Pulmonary artery endothelial cell (primary cell): ENCODE measurements at regions not wholly inside any gene's neighbourhood (a gene's known extent, or its start where the extent isn't known, plus 50 kb on each side); places are given as distances from the start of the nearest gene placed in this dataset.

Experiments used
- DNase-seq: peaks from one replicate; pipeline ENCODE4 v3.0.0-alpha.2; 2011; ENCODE audit warnings: low read depth, low spot score

DNA sequence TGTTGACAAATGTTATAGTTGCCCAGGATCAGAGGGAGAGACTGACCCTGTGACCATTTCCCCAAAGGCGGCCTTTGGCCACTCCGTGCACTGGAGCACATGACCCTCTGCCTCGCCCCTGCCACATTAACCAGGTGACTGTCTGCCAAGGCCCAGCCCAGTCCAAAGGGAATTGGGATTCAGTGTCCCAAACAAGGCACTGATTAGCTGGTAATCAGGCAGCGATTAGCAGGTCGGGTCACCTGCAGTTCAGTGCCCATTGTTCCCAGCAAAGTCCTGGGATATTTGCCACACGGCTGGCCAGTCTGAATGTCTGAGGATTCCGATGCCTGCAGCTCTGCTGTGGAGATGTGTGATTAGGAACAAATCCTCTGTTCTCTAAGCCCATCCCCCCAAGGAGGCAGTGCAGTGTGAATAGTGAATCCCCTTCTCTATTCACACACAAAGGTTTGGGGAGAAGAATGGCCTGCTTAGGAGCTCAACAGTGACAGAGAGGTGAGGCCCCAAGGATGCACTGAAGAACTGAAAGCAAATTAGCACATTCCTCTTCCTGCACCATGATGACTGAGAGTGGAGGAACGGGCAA is 123.1 kb upstream of the MAF start:
- DNase-seq: no peak

DNA sequence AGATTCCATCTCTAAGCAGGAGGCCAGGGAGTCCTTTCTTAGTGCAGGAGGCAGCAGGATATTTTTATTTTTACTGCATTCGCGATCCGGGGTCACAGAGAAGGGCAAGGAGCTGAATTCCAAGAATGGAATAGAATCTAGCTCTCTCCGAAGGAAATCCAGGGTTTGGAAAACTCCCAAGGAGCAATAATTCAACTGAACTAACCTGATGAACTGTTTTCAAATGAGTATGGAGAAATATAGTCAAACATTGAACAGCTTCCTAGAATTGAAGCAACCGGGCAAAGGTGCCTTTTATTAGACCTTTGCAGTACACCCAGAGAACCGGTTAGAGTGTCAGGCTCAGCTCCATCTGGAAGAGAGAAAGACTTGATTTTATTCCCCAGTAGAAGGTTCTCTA is 120.7 kb upstream of the MAF start:
- no peak for DNase-seq

DNA sequence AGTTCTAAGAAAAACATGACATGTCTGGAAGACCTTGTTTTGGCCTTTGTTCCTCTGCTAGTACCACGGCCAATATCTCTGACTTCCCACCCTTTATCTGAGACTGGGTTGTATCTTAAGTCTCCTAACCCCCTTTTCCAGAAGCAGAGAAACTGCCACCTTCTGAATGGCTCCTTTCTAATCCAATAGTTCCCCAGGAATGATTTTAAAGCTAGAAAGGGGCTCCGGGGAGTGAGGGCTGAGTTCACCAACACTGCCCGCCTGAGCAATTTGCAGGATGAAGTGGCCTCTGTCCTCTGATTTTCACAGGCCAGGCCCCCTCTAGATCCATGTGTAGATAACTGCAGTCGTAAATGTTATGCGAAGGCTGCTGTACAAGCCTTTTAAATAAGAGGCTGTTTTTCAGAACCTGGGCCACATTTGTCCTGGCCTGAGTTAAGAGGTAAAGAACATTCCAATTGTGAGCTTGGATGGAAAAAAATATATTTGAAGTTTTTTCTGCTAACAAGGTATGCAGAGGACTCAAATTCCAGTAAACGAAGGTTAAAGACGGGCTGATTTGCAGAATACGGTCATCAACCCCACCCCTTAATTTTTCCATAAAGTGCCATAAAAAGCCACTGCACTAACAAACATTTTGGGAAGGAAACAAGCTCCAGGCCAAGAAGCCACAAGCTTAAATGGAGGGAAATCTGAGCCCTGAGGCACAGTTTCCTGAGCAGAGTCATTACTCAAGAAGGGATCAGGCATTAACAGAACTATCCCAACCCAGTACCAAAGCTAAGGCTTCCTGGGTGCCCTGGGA is 117.0 kb upstream of the MAF start:
- DNase-seq: no peak

DNA sequence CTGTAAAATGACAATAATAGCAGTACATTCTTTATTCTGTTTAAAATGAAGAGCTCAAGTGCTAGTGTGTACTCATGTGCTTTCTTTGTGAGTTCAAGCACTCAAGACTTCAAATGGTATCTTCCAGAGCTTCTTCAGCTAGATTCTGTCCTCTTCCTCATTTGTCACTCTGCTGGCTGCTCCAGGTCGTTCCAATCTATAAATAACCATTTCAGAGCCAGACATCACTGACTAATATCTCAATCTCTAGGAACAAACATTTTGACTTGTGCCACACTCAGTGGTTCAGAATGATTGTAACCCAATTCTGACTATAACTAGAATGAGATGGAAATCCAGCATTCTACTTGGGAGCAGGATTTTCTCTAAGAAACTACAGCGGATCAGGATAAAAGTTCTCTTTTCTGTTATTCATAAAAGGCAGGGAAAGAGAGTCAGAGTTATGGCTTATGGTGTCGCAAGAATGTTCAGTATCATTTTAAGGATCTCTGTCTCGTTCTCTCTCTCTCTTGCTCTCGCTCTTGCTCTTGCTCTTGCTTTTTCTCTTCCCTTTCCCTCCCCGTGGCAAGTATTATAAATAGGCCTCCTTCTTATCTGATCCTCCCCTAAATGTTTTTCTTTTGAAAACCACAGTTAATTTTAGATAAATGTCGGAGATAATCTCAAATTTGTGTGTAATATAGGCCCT is 116.3 kb upstream of the MAF start:
- DNase-seq: no peak

GRCh38 chr16:79715061-79715460 is 114.5 kb upstream of the MAF start:
- DNase-seq: no peak

- no peak for DNase-seq
Measured at GRCh38 chr16:79714440-79714839, 113.9 kb upstream of the MAF start.

DNA sequence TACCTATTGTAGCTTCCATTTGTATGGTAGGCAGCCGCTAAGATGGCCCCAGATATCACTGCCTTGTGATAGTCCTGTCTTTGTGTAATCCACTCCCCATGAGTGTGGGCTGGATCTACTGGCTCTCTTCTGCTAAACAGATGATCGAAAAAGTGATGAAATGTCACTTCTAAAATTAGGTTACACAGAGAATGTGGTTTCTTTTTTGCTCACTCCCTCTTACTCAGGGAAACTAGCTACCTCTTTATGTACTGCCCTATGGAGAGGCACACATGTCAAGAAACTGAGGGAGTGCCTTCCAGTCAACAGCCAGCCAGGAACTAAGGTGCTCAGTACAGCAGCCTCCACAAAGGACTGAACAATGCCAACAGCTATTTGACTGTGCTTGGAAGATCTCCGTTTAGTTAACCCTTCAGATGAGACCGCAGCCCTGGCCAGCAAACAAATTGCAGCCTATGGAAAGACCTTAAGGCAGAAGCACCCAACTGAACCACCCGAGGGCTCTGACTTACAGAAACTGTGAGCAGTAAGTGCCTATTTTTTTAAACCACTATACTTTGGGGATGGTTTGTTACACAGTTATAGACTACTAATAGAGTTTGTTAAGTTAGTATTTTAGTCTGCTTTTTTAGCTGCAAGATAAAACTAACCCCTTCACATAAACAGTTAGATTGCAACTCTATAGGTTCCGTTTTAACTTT is 113.2 kb upstream of the MAF start:
- DNase-seq: no peak

DNA sequence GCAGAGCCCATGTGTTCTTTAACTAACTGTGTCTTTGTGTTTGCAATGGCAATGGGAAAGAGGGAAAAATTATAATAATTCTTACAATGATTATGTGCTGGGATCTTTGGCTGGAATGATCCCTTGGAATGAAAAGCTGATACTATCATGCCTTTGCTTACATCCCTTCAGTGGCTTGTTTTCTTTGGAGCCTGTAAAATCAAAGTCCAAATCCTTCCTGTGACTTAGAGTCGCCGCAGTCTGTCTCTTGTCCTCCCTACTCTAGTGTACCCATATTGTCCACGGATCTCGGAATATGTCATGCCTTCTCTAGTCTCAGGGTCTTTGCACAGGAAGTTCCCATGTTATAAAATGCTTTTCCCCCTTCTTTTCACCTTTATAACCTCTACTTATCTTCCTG is 111.7 kb upstream of the MAF start:
- DNase-seq: no peak

DNA sequence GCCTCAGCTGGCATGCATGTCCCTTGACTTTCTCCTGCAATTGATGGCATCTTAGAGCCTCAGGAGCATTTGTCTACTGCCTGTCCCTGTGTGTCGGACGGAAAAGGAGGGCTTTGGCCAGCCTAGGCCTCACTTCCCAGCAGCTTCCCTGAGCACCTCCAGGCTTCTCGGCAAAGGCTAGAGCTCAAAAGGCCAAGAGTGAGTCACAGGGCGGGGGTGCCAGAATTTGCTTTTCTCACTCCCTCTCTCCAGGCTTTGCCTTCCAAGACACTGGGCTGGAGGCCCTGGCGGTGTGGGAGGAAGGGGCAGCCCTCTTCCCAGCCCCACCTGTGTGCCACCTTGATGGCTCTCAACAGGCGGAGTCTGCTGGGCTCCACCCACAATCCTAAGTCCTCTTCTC is 107.3 kb upstream of the MAF start:
- DNase-seq: no peak

DNA sequence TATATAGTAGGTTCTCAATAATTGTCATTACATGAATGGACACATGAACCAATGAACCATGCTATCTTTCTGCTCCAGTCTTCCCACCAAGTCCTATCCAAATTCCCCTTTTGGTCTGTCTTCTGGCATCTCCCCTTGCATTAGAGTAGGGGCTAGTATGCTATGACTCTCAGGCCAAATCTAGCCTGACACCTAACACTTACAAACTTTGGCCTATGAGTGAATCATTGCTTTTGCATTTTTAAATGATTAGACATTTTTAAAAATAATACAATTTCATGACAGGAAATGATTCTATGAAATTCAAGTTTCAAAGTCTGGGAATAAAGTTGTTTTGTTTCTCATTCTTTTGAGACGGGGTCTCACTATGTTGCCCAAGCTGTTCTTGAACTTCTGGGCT is 102.5 kb upstream of the MAF start:
- no peak for DNase-seq

DNA sequence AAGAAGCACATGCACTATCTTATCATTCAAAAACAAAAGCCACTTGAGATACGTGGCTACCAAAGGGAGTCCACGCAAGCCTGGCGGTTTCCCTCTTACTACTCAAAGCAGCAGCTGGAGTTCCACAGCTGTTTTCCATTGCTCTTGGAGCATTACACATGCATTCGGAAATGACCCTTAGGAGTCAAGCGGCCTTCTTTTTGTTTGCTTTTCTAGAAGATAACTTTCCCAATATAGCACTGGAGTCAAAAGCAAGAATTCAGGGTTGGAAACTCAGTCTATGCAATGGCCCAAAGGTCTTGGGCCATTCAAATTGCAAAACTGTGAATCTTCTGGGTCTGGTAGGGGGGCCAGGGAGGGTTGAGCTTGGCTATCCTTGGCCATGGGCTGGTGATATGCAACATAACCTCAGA is 97.8 kb upstream of the MAF start:
- DNase-seq: no peak

GRCh38 chr16:79697562-79698112 is 97.1 kb upstream of the MAF start:
- no peak for DNase-seq

DNA sequence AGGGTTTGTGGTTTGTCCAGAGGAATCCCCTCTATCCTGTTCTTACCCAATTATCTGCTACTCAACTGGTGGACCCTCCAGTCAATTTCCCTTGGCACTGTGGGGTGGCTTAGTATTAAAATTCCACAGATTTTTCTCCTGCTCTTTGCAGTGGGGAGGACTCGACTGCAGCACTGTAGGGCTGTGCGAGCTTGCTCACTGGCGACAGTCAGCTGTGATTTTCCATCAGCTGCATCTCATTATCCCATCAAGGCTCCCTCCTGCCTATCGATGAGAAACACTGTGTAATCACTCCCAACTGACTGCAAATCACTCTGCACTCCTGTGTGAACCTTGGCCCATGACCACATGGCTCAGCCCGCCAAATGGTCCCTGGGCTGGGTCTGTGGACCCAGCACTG is 90.5 kb upstream of the MAF start:
- no peak for DNase-seq

- no peak for DNase-seq
Measured at GRCh38 chr16:79690159-79690558, 89.6 kb upstream of the MAF start.

- DNase-seq: no peak
Measured at GRCh38 chr16:79687249-79688130, 87.0 kb upstream of the MAF start.

- DNase-seq: no peak
Measured at GRCh38 chr16:79685871-79686270, 85.3 kb upstream of the MAF start.

DNA sequence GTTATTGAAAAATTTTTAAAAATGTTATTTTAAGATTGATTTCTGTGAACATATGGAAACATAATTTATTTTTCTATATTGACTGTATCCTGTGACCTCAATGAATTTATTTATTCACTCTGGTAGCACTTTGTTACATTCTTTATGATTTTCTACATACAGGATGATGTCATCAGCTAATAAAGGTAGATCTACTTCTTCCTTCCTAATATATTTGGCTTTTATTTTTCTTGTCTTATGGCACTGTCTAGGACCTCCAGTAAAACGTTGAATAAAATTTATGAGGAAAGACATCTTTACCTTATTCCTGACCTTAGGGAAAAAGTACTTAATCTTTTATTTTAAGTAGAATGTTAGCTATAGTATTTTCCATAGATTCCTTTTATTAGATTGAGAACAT is 78.8 kb upstream of the MAF start:
- DNase-seq: no peak

- DNase-seq: no peak
Measured at GRCh38 chr16:79677799-79678530, 77.4 kb upstream of the MAF start.

GRCh38 chr16:79673635-79674034 is 73.1 kb upstream of the MAF start:
- no peak for DNase-seq

GRCh38 chr16:79672524-79672923 is 72.0 kb upstream of the MAF start:
- no peak for DNase-seq
